Lower leg skin (tissue), 4 donors: ENCODE measurements at regions not wholly inside any gene's neighbourhood (a gene's known extent, or its start where the extent isn't known, plus 50 kb on each side); places are given as distances from the start of the nearest gene placed in this dataset.

Source experiments
- DNase-seq, 2 donors: peaks; one replicate each; pipeline ENCODE4 v3.0.0-alpha.2; 2019; ENCODE audit warnings: low spot score in 2 of 2
- H3K4me3 ChIP-seq: fragments of 200-600 bp; sonication (generic); 2 replicates; pipeline ENCODE4 v1.5.1; 2017; ENCODE audit warnings: mild to moderate bottlenecking, low read depth; ENCODE audit not compliant: poor library complexity, severe bottlenecking
- CTCF ChIP-seq, 3 donors: fragments of 450-650 bp; IDR thresholded peaks; one replicate each; pipeline ENCODE4 v1.5.1; 2016; ENCODE audit warnings: antibody characterized with exemption in 3 of 3, mild to moderate bottlenecking in 3 of 3, moderate library complexity in 2 of 3
- POLR2A ChIP-seq, 2 donors: fragments of 450-650 bp; IDR thresholded peaks; one replicate each; pipeline ENCODE4 v1.6.1; 2016 to 2017; ENCODE audit warnings: antibody characterized with exemption in 2 of 2, mild to moderate bottlenecking in 1 of 2, moderate library complexity in 1 of 2
- WGBS, 2 donors: methylation state at CpG; one replicate each; pipeline ENCODE4 v1.1.5; 2018; 5-methylcytosine and 5-hydroxymethylcytosine counted together
- intact Hi-C: fragments of 100-400 bp; cut with DNase I; formaldehyde crosslinking; loops from one replicate; pipeline ENCODE4 v1.15.0; 2023; ENCODE audit warnings: low total_unique reads

DNA sequence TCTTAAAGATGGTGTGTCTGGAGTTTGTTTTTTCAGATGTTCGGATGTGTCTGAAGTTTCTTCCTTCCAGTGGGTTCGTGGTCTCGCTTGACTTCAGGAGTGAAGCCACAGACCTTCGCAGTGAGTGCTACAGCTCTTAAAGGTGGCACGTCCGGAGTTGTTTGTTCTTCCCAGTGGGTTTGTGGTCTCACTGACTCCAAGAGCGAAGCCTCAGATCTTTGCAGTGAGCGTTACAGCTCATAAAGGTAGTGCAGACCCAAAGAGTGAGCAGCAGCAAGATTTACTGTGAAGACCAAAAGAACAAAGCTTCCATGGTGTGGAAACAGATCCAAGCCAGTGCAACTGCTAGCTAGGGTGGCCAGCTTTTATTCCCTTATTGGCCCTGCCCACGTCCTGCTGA is 1430.4 kb upstream of the B3GALT2 start:
- H3K4me3 ChIP-seq = no peak overlapping the region
- 85 to 88% methylated on average over 9 of the region's 9 CpGs for WGBS, 2 donors
- intact Hi-C loops = no loop called here
- no peak for TF ChIP-seq CTCF (IDR thresholded peaks at IDR 0.05)
- no peak for TF ChIP-seq POLR2A (IDR thresholded peaks at IDR 0.05)
- DNase-seq = no peak

DNA sequence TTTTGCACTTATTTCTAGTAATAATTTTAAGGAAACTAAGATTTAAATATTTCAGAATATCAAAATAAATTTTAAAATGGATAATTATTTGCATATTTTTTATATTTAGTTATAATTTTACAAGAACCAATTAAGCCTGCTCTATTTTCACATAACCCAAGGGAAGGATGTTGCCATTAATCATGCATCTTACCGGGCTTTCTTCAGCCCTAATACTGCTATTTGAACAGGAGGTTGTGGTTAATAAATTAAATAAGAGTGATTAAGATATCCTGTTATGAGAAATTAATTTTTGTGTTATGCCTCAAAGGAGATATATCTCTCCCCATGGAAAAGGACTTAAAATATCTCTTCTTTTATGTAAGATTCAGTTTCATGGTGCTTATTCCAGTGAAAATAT is 1415.8 kb upstream of the B3GALT2 start:
- intact Hi-C loops = no loop called here
- WGBS, 2 donors = 75 to 76% methylated on average over 1 of the region's 1 CpG
- TF ChIP-seq CTCF (IDR thresholded peaks at IDR 0.05) = no peak
- no peak for TF ChIP-seq POLR2A (IDR thresholded peaks at IDR 0.05)
- DNase-seq = no peak
- no peak overlapping the region for H3K4me3 ChIP-seq

DNA sequence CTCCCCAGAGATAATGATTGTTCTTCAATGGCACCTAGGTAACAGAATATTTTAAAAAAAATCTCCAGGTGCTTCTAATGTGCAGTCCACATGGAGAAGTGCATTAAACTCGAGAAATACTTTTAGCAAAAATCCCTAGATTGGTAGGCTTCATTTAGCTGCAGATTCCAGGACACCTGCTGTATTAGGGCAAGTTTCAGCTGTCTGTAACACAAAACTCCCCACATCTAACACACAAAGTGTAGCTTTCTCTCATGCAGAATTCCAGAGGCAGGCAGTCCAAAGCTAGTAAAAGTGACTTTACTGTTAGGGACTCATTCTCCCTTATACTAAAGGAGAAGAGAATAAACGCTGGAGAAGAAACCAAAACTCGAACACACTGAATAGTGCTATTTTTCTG is 1414.3 kb upstream of the B3GALT2 start:
- intact Hi-C loops = no loop called here
- 72 to 80% methylated on average over 3 of the region's 3 CpGs for WGBS, 2 donors
- DNase-seq = no peak

DNA sequence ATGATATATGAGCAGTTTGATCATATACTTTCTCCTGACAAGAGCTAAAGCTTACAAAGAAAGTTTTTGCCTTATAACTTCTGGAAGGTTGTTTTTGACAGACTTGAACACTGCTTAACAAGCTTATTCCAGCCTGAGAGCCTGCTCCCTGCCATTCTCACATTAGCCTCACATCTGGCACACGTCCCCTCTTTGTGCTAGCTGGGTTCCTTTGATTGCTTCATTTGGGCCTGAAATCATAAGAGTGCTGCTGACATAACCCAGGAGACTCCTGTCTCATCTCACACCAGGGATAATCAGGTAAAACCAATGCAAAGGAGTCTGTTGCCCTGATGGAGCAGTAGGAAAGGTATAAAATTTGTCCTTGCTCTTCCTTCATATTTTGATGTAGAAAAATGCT is 1411.7 kb upstream of the B3GALT2 start:
- no peak overlapping the region for H3K4me3 ChIP-seq
- no peak for DNase-seq
- intact Hi-C loops = no loop called here
- TF ChIP-seq POLR2A (IDR thresholded peaks at IDR 0.05) (no peak), CTCF (IDR thresholded peaks at IDR 0.05) (no peak)
- WGBS, 2 donors = 22 to 35% methylated on average over 1 of the region's 1 CpG

More for the DNA sequence above, 1414.3 kb upstream of the B3GALT2 start:
- TF ChIP-seq CTCF (IDR thresholded peaks at IDR 0.05) = no peak
- no peak for TF ChIP-seq POLR2A (IDR thresholded peaks at IDR 0.05)
- H3K4me3 ChIP-seq = no peak overlapping the region

DNA sequence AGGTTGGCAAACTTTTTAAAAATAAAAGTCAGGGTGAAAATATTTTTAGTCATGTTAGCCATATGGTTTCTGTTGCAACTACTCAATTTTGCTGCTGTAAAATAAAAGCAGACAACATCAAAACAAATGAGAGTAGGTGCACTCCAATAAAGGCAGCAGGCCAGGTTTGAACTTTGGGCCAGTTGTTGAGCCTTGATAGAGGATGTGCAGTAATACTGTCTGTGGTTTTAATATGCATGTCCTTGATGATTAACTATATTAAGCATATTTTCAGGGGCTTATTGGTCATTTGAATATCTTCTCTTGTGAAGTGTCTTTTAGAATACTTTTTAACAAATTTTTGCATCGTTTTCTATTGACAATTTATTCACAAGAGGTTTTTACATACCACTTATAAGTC is 1399.9 kb upstream of the B3GALT2 start:
- H3K4me3 ChIP-seq = no peak overlapping the region
- 55 to 62% methylated on average over 1 of the region's 1 CpG for WGBS, 2 donors
- no peak for TF ChIP-seq CTCF (IDR thresholded peaks at IDR 0.05)
- TF ChIP-seq POLR2A (IDR thresholded peaks at IDR 0.05) = no peak
- DNase-seq = no peak
- intact Hi-C loops = no loop called here

DNA sequence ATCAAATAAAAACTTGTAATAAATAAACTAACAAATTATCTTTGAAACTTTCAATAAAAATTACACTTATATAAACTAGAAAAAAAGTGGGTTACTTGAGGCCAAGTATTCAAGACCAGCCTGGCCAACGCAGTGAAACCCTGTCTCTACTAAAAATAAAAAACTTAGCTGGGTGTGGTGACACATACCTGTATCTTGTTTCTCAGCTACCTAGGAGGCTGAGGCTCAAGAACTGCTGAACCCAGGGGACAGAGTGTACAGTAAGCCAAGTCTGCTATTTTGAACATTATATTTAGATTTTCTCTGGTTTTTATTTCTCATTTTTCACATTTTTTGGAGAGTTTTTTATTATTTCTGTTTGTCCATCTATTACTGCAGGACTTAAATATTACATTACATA is 1397.6 kb upstream of the B3GALT2 start:
- intact Hi-C loops = no loop called here
- 39 to 66% methylated on average over 1 of the region's 1 CpG for WGBS, 2 donors

More for the DNA sequence above, 1397.6 kb upstream of the B3GALT2 start:
- TF ChIP-seq POLR2A (IDR thresholded peaks at IDR 0.05) = no peak
- no peak for TF ChIP-seq CTCF (IDR thresholded peaks at IDR 0.05)
- H3K4me3 ChIP-seq = no peak overlapping the region
- DNase-seq = no peak
